ENCODE measurements at regions not wholly inside any gene's neighbourhood (a gene's known extent, or its start where the extent isn't known, plus 50 kb on each side); places are given as distances from the start of the nearest gene placed in this dataset.

DNA sequence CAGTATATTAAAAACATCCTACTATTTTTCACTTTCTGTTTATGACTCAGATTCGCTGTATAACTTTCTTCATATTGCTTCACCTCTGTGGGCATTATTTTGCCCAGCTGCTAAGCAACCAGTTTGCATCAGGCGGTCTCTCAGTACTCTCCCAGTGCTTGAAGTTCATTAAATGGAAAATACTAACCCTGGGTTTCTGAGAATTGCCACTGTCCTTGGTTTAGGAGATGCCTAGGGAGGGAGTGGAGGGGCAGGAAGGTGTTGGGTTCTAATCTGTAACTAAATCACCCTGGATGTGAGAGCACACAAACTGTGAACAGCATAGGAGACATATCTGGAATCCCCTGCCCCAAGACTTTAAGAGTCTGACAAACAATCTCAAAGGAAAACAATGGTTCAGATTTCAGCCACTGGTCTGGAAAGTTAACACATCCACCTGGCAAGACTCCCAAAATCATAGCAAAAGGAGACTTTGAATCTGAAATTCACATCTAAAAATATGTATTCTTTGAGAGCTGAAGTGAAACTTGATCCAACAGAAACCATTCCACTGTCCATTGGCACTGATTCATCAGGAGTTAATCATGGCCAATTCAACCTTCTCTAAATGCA lies 540.0 kb downstream of the SOX6 start:
- 3% methylated on average over 2 of the region's 2 CpGs for WGBS (ENCODE audit: insufficient coverage, low coverage, missing lambda C conversion rate)
- H3K4me3 ChIP-seq: no peak overlapping the region
- no peak overlapping the region for H3K9ac ChIP-seq (ENCODE audit: insufficient read depth in 1 of 2, low read depth in 2 of 2, low read length in 2 of 2)
- no peaks in the 10 kb centered on the region for H3K79me2 ChIP-seq (ENCODE audit: control insufficient read depth, insufficient read depth, low read length)
- POLR2A ChIA-PET: no interaction called here
- ATAC-seq (no peak), DNase-seq (ENCODE audit: extremely low read depth in 1 of 4, low spot score in 3 of 4) (no peak), FAIRE-seq (no peak)
- intact Hi-C loops (cut with micrococcal nuclease) (loop anchor here (10.0 kb wide), 1 partner anchor 162 kb away; no protein-coding TSS in a partner anchor), in situ Hi-C loops (cut with MboI) (no loop called here)
- H3K4me2 ChIP-seq (ENCODE audit: insufficient read depth, low read length): no peak overlapping the region
- BruUV-seq (replicated peaks): no TSS peak
- no peaks in the 10 kb centered on the region for H4K20me1 ChIP-seq (replicated peaks; ENCODE audit: control insufficient read depth, insufficient read depth, low read length)
- no peaks in the 10 kb centered on the region for H3K4me1 ChIP-seq (replicated peaks in 1 of 2; ENCODE audit: control insufficient read depth in 2 of 2, insufficient read depth in 2 of 2, low read length in 2 of 2)
- no peaks in the 10 kb centered on the region for H3K36me3 ChIP-seq (ENCODE audit: control insufficient read depth, insufficient read depth, low read length)
- TF ChIP-seq EWSR1 (IDR thresholded peaks at IDR 0.05; ENCODE audit: borderline replicate concordance, low read depth, partially characterized antibody): no peak
- no peak for TF ChIP-seq CEBPG (CRISPR knock-in tag; IDR thresholded peaks at IDR 0.05)
- peak; percentile 52 to 76; a peak in 3 of 4 replicates for TF ChIP-seq CEBPG (tag; conservative IDR thresholded peaks at IDR 0.05 in 1 of 2, IDR thresholded peaks at IDR 0.05 in 1 of 2)
- CTCF ChIA-PET (ENCODE audit: low intra/inter-chr PET ratio): no interaction called here
- H3K27ac ChIP-seq (ENCODE audit: extremely low read depth, low read depth, low read length): no peak overlapping the region
- H3K27me3 ChIP-seq (ENCODE audit: control insufficient read depth in 2 of 2, insufficient read depth in 2 of 2, low read length in 2 of 2): no peaks in the 10 kb centered on the region; a peak in 1 of 5 replicates
- no peak overlapping the region for H2AFZ ChIP-seq (ENCODE audit: low read depth, low read length)
- no peaks in the 10 kb centered on the region for H3K9me3 ChIP-seq (replicated peaks; ENCODE audit: control insufficient read depth, insufficient read depth, low read depth, low read length)
- H3K9me1 ChIP-seq (ENCODE audit: control insufficient read depth, insufficient read depth, low read length): no peaks in the 10 kb centered on the region

DNA sequence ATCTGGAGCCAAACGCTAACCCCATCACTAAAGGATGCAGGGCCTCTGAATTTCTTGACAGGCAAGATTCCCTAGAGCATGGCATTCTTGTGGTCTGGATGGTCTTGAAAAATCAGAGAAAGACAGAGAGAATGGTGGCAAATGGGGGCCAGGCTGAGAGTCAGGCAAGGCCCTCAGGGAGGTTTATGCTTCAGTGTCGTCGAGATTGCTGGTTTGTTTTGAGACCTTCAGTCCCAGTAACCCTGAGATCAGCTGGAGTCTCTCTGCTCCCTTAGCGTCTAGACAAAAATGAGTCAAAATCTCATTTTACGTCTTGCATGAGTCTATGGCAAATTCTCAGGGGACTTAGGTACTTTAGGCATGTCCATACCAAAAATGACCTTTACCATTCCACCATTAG lies 539.3 kb downstream of the SOX6 start:
- ChIA-PET POLR2A (no interaction called here), CTCF (ENCODE audit: low intra/inter-chr PET ratio) (no interaction called here)
- Histone ChIP-seq H3K27ac (ENCODE audit: extremely low read depth, low read depth, low read length) (no peak overlapping the region), H3K4me3 (no peak overlapping the region), H2AFZ (ENCODE audit: low read depth, low read length) (no peak overlapping the region), H3K9ac (ENCODE audit: insufficient read depth in 1 of 2, low read depth in 2 of 2, low read length in 2 of 2) (no peak overlapping the region), H3K79me2 (ENCODE audit: control insufficient read depth, insufficient read depth, low read length) (no peaks in the 10 kb centered on the region), H3K9me3 (replicated peaks; ENCODE audit: control insufficient read depth, insufficient read depth, low read depth, low read length) (no peaks in the 10 kb centered on the region), H3K27me3 (ENCODE audit: control insufficient read depth in 2 of 2, insufficient read depth in 2 of 2, low read length in 2 of 2) (no peaks in the 10 kb centered on the region; a peak in 1 of 5 replicates), H4K20me1 (replicated peaks; ENCODE audit: control insufficient read depth, insufficient read depth, low read length) (no peaks in the 10 kb centered on the region), H3K9me1 (ENCODE audit: control insufficient read depth, insufficient read depth, low read length) (no peaks in the 10 kb centered on the region), H3K36me3 (ENCODE audit: control insufficient read depth, insufficient read depth, low read length) (no peaks in the 10 kb centered on the region), H3K4me2 (ENCODE audit: insufficient read depth, low read length) (no peak overlapping the region), H3K4me1 (replicated peaks in 1 of 2; ENCODE audit: control insufficient read depth in 2 of 2, insufficient read depth in 2 of 2, low read length in 2 of 2) (no peaks in the 10 kb centered on the region)
- WGBS (ENCODE audit: insufficient coverage, low coverage, missing lambda C conversion rate): 0% methylated on average over 5 of the region's 5 CpGs
- no TSS peak for BruUV-seq (replicated peaks)
- in situ Hi-C loops (cut with MboI) (no loop called here), intact Hi-C loops (cut with micrococcal nuclease) (loop anchor here (10.0 kb wide), 1 partner anchor 162 kb away; no protein-coding TSS in a partner anchor)
- DNase-seq (ENCODE audit: extremely low read depth in 1 of 4, low spot score in 3 of 4) (no peak), ATAC-seq (no peak), FAIRE-seq (no peak)
- TF ChIP-seq, protein P1, sequence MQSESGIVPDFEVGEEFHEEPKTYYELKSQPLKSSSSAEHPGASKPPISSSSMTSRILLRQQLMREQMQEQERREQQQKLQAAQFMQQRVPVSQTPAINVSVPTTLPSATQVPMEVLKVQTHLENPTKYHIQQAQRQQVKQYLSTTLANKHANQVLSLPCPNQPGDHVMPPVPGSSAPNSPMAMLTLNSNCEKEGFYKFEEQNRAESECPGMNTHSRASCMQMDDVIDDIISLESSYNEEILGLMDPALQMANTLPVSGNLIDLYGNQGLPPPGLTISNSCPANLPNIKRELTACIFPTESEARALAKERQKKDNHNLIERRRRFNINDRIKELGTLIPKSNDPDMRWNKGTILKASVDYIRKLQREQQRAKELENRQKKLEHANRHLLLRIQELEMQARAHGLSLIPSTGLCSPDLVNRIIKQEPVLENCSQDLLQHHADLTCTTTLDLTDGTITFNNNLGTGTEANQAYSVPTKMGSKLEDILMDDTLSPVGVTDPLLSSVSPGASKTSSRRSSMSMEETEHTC (IDR thresholded peaks at IDR 0.05): no peak
- TF ChIP-seq ZC3H4 (CRISPR knock-in tag; IDR thresholded peaks at IDR 0.05; ENCODE audit: borderline replicate concordance) (no peak), SP2 (IDR thresholded peaks at IDR 0.05; ENCODE audit: extremely low read depth, low read depth, low read length, poor library complexity, severe bottlenecking) (no peak), SRF (CRISPR knock-in tag; IDR thresholded peaks at IDR 0.05) (no peak), ZNF3 (CRISPR knock-in tag; IDR thresholded peaks at IDR 0.05) (no peak), CC2D1A (IDR thresholded peaks at IDR 0.05) (no peak), JUN (IDR thresholded peaks at IDR 0.05; ENCODE audit: borderline replicate concordance, low read depth, low read length) (no peak), JUN (CRISPR knock-in tag; IDR thresholded peaks at IDR 0.05; ENCODE audit: borderline replicate concordance) (no peak)
- TF ChIP-seq, protein P2, sequence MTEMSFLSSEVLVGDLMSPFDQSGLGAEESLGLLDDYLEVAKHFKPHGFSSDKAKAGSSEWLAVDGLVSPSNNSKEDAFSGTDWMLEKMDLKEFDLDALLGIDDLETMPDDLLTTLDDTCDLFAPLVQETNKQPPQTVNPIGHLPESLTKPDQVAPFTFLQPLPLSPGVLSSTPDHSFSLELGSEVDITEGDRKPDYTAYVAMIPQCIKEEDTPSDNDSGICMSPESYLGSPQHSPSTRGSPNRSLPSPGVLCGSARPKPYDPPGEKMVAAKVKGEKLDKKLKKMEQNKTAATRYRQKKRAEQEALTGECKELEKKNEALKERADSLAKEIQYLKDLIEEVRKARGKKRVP (CRISPR knock-in tag; IDR thresholded peaks at IDR 0.05): no peak
